IMR-90 (cell line): ENCODE measurements at regions not wholly inside any gene's neighbourhood (a gene's known extent, or its start where the extent isn't known, plus 50 kb on each side); places are given as distances from the start of the nearest gene placed in this dataset.

Experiments used
- ATAC-seq: fragments of 200-7000 bp; cut with Tn5 transposase; 2 replicates; pipeline ENCODE4 v1.9.1; 2020; ENCODE audit warnings: low read depth, mild to moderate bottlenecking, moderate library complexity
- BruUV-seq: library from RNA; stranded (reverse); fragments of 400-500 nt; replicated peaks from 2 replicates; lab custom pipeline; 2021; lab: Mats Ljungman, UMichigan
- CTCF ChIA-PET: fragments of 300-600 bp; formaldehyde crosslinking; extraction: SDS; loops from one replicate; lab custom pipeline; 2021; ENCODE audit warnings: antibody characterized with exemption; lab: Yijun Ruan, JAX
- POLR2A ChIA-PET: fragments of 300-600 bp; sonication (Branson Sonifier 250); formaldehyde crosslinking; loops from one replicate; lab custom pipeline; 2022; ENCODE audit warnings: antibody characterized with exemption; ENCODE audit not compliant: unreplicated experiment; lab: Charles Lee
- DNase-seq: peaks from one replicate; pipeline ENCODE4 v3.0.0; 2013
- H2AFZ ChIP-seq: replicated peaks from 2 replicates; pipeline ENCODE3; 2013; ENCODE audit warnings: low read length, mild to moderate bottlenecking; ENCODE audit not compliant: poor library complexity
- H2AK5ac ChIP-seq: 2 replicates; pipeline ENCODE4 v1.6.1; 2013; ENCODE audit warnings: low read depth, low read length, inconsistent platforms
- H2AK9ac ChIP-seq: replicated peaks from 2 replicates; pipeline ENCODE3; 2013; ENCODE audit warnings: mild to moderate bottlenecking, low read depth, low read length, moderate library complexity; ENCODE audit not compliant: poor library complexity
- H2BK120ac ChIP-seq: 2 replicates; pipeline ENCODE4 v1.6.1; 2013; ENCODE audit warnings: low read depth, low read length, inconsistent platforms
- H2BK15ac ChIP-seq: 3 replicates; pipeline ENCODE4 v1.6.1; 2013; ENCODE audit warnings: low read depth, low read length, inconsistent platforms
- H2BK20ac ChIP-seq: 2 replicates; pipeline ENCODE4 v1.6.1; 2013; ENCODE audit warnings: low read depth, mild to moderate bottlenecking, inconsistent platforms, low read length, moderate library complexity
- H2BK5ac ChIP-seq: 2 replicates; pipeline ENCODE4 v1.6.1; 2013; ENCODE audit warnings: mild to moderate bottlenecking, low read depth, low read length, inconsistent platforms; ENCODE audit not compliant: poor library complexity, severe bottlenecking
- H3K14ac ChIP-seq: replicated peaks from 2 replicates; pipeline ENCODE4 v1.6.1; 2013; ENCODE audit warnings: low read depth, low read length, inconsistent platforms
- H3K18ac ChIP-seq: 2 replicates; pipeline ENCODE4 v1.6.1; 2013; ENCODE audit warnings: low read depth, low read length, control low read depth
- H3K23ac ChIP-seq: 2 replicates; pipeline ENCODE4 v1.6.1; 2013; ENCODE audit warnings: low read depth, low read length, inconsistent platforms
- H3K27ac ChIP-seq: 2 replicates; pipeline ENCODE4 v1.5.1; 2013; ENCODE audit warnings: mild to moderate bottlenecking, control low read depth, low read length; ENCODE audit not compliant: insufficient read depth
- H3K27me3 ChIP-seq: 2 replicates; pipeline ENCODE4 v1.6.1; 2013; ENCODE audit warnings: low read length; ENCODE audit not compliant: control insufficient read depth, insufficient read depth
- H3K36me3 ChIP-seq: 2 replicates; pipeline ENCODE4 v1.6.1; 2013; ENCODE audit warnings: low read length, mixed read lengths; ENCODE audit not compliant: control insufficient read depth, insufficient read depth
- H3K4ac ChIP-seq: 2 replicates; pipeline ENCODE4 v1.6.1; 2013; ENCODE audit warnings: low read depth, low read length, inconsistent platforms
- H3K4me1 ChIP-seq: 2 replicates; pipeline ENCODE4 v1.6.1; 2013; ENCODE audit warnings: low read length, mixed read lengths; ENCODE audit not compliant: control insufficient read depth, insufficient read depth
- H3K4me2 ChIP-seq: 2 replicates; pipeline ENCODE4 v1.6.1; 2013; ENCODE audit warnings: low read depth, mild to moderate bottlenecking, control low read depth, low read length, moderate library complexity
- H3K4me3 ChIP-seq: 2 replicates; pipeline ENCODE4 v1.5.1; 2013; ENCODE audit warnings: low read depth, mild to moderate bottlenecking, control low read depth, low read length, moderate library complexity; ENCODE audit not compliant: insufficient read depth
- H3K56ac ChIP-seq: 2 replicates; pipeline ENCODE4 v1.6.1; 2013; ENCODE audit warnings: low read length, inconsistent platforms; ENCODE audit not compliant: insufficient read depth; ENCODE audit errors: extremely low read depth
- H3K79me1 ChIP-seq, 2 experiments: 2 replicates each; pipeline ENCODE4 v1.6.1; 2013; ENCODE audit warnings: low read length in 2 of 2, inconsistent platforms in 1 of 2, low read depth in 1 of 2
- H3K9ac ChIP-seq: 2 replicates; pipeline ENCODE4 v1.6.1; 2013; ENCODE audit warnings: low read depth, low read length, control low read depth
- H3K9me1 ChIP-seq: 2 replicates; pipeline ENCODE4 v1.6.1; 2013; ENCODE audit warnings: low read length, inconsistent platforms; ENCODE audit not compliant: insufficient read depth
- H3K9me3 ChIP-seq: 2 replicates; pipeline ENCODE4 v1.6.1; 2013; ENCODE audit warnings: low read length; ENCODE audit not compliant: control insufficient read depth, insufficient read depth
- H4K20me1 ChIP-seq: 2 replicates; pipeline ENCODE4 v1.6.1; 2013; ENCODE audit warnings: low read length, inconsistent platforms; ENCODE audit not compliant: insufficient read depth
- H4K5ac ChIP-seq: 2 replicates; pipeline ENCODE4 v1.6.1; 2013; ENCODE audit warnings: mild to moderate bottlenecking, low read depth, low read length, control low read depth
- H4K8ac ChIP-seq, 2 experiments: 2 replicates each; pipeline ENCODE4 v1.6.1; 2013; ENCODE audit warnings: low read depth in 2 of 2, low read length in 2 of 2, control low read depth in 1 of 2, inconsistent platforms in 1 of 2
- H4K91ac ChIP-seq: 2 replicates; pipeline ENCODE4 v1.6.1; 2013; ENCODE audit warnings: low read depth, low read length, inconsistent platforms; ENCODE audit not compliant: insufficient read depth
- BHLHE40 ChIP-seq: fragments of 150-350 bp; IDR thresholded peaks from 2 replicates; pipeline ENCODE4 v1.6.1; 2016; ENCODE audit warnings: mild to moderate bottlenecking, low read depth, low read length
- CEBPB ChIP-seq: IDR thresholded peaks from 2 replicates; pipeline ENCODE4 v1.6.1; 2012; ENCODE audit warnings: low read depth, low read length, improper control_type of control experiment
- CHD1 ChIP-seq: IDR thresholded peaks from 2 replicates; pipeline ENCODE4 v1.6.1; 2012; ENCODE audit warnings: low read depth, low read length, improper control_type of control experiment
- FOS ChIP-seq: fragments of 150-350 bp; IDR thresholded peaks from 2 replicates; pipeline ENCODE4 v1.6.1; 2016; ENCODE audit warnings: low read depth, low read length
- MAFK ChIP-seq: IDR thresholded peaks from 2 replicates; pipeline ENCODE4 v1.6.1; 2012; ENCODE audit warnings: low read depth, low read length, improper control_type of control experiment
- MAZ ChIP-seq: IDR thresholded peaks from 2 replicates; pipeline ENCODE4 v1.6.1; 2012; ENCODE audit warnings: low read depth, mild to moderate bottlenecking, low read length, improper control_type of control experiment, moderate library complexity, borderline replicate concordance
- MXI1 ChIP-seq: IDR thresholded peaks from 2 replicates; pipeline ENCODE4 v1.6.1; 2012; ENCODE audit warnings: low read depth, mild to moderate bottlenecking, low read length, moderate library complexity, borderline replicate concordance
- NFE2L2 ChIP-seq: fragments of 150-350 bp; IDR thresholded peaks from 2 replicates; pipeline ENCODE4 v1.6.1; 2016; ENCODE audit warnings: low read depth, mild to moderate bottlenecking, low read length
- POLR2A ChIP-seq: IDR thresholded peaks from 2 replicates; pipeline ENCODE4 v1.6.1; 2012; ENCODE audit warnings: mild to moderate bottlenecking, low read depth, low read length
- RAD21 ChIP-seq: IDR thresholded peaks from 2 replicates; pipeline ENCODE4 v1.6.1; 2012; ENCODE audit warnings: low read length, improper control_type of control experiment
- RCOR1 ChIP-seq: IDR thresholded peaks from 2 replicates; pipeline ENCODE4 v1.6.1; 2012; ENCODE audit warnings: mild to moderate bottlenecking, low read length, improper control_type of control experiment; ENCODE audit not compliant: insufficient replicate concordance
- RFX5 ChIP-seq: IDR thresholded peaks from 2 replicates; pipeline ENCODE4 v1.8.0; 2012; ENCODE audit warnings: low read depth, mild to moderate bottlenecking, low read length, moderate library complexity
- SMC3 ChIP-seq: fragments of 150-350 bp; IDR thresholded peaks from 2 replicates; pipeline ENCODE4 v1.6.1; 2016; ENCODE audit warnings: low read depth, mild to moderate bottlenecking, antibody characterized with exemption, low read length, moderate library complexity
- WGBS, 2 experiments: methylation state at CpG; one replicate each; pipeline versions ENCODE4 v1.1.5 to v1.1.7; 2013; ENCODE audit warnings: missing lambda C conversion rate in 2 of 2; ENCODE audit not compliant: insufficient read length in 1 of 2; ENCODE audit errors: extremely low coverage in 2 of 2; 5-methylcytosine and 5-hydroxymethylcytosine counted together
- dilution Hi-C: fragments of 300-500 bp; cut with HindIII; formaldehyde crosslinking; loops from one replicate; pipeline ENCODE4 v1.14.3; 2018; ENCODE audit warnings: low sequenced_read_pairs; ENCODE audit not compliant: unreplicated experiment
- in situ Hi-C: fragments of 300-500 bp; cut with MboI; formaldehyde crosslinking; loops from 3 replicates; pipeline ENCODE4 v1.14.3; 2019; ENCODE audit warnings: low sequenced_read_pairs, inconsistent platforms, mixed read lengths
- intact Hi-C: fragments of 100-400 bp; cut with micrococcal nuclease; formaldehyde crosslinking; loops from 2 replicates; pipeline ENCODE4 v1.10.0; 2022
- TF ChIP-seq, protein P1 (sequence below): fragments of 150-350 bp; IDR thresholded peaks from 2 replicates; pipeline ENCODE4 v1.6.1; 2017; ENCODE audit warnings: mild to moderate bottlenecking, antibody characterized with exemption, low read length, low read depth
- TF ChIP-seq, protein P2 (sequence below): conservative IDR thresholded peaks from 2 replicates; pipeline ENCODE4 v1.5.1; 2012; ENCODE audit warnings: mild to moderate bottlenecking, low read depth, low read length, improper control_type of control experiment
- TF ChIP-seq, protein P3 (sequence below): fragments of 150-350 bp; IDR thresholded peaks from 2 replicates; pipeline ENCODE4 v1.6.1; 2016; ENCODE audit warnings: low read depth, mild to moderate bottlenecking, low read length, moderate library complexity, borderline replicate concordance

DNA sequence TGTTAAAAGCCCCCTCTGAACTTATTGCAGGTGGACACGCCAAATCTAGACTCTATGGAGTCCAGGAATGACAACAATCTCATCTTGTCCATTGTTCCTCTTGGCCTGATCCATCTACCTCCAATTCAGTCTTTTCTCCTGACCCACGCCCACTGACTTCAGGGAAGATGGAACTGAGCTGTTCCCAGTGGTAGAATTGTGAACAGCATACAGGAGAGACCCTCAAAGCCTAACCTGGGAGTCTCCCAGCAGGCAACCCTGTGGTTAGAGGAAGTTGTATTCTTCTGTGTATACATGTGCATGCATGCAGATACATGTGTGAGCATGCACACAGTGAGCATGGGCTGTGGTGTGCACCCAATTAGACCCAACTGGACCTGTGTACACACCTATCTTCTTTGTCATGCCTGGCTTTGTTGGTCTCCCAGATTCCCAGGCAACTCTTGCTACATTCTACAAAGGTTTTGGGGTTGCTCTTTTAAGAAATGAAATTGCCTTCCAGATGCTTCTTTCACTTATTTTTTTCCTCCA is 286.0 kb downstream of the ZSWIM6 start:
- Histone ChIP-seq H4K20me1 (no peaks in the 10 kb centered on the region), H4K8ac (no peak overlapping the region), H3K27me3 (peaks cover 16% of the 10 kb centered on the region; the same call in 1 of the 2 replicates), H3K9me3 (no peaks in the 10 kb centered on the region), H4K5ac (no peak overlapping the region), H3K4ac (no peak overlapping the region), H2AK5ac (no peak overlapping the region), H3K4me1 (no peaks in the 10 kb centered on the region), H3K9me1 (no peaks in the 10 kb centered on the region), H3K79me1 (no peaks in the 10 kb centered on the region), H3K14ac (no peak overlapping the region), H3K18ac (no peak overlapping the region), H4K91ac (no peak overlapping the region), H2AK9ac (no peak overlapping the region), H3K4me2 (no peak overlapping the region), H3K27ac (no peak overlapping the region), H3K36me3 (no peaks in the 10 kb centered on the region), H3K23ac (no peak overlapping the region), H2BK120ac (no peak overlapping the region), H3K9ac (no peak overlapping the region), H3K4me3 (no peak overlapping the region), H2BK20ac (no peak overlapping the region), H2AFZ (no peak overlapping the region), H3K56ac (no peak overlapping the region), H2BK5ac (no peak overlapping the region), H2BK15ac (no peak overlapping the region)
- no CpG with 5 or more reads among the region's 2 CpGs for WGBS, 2 experiments
- in situ Hi-C loops = no loop called here
- intact Hi-C loops = no loop called here
- DNase-seq = no peak
- TF ChIP-seq RAD21 (no peak), RFX5 (no peak), NFE2L2 (no peak), POLR2A (no peak), CHD1 (no peak), FOS (no peak), BHLHE40 (no peak), RCOR1 (no peak), MAZ (no peak), SMC3 (no peak), MAFK (no peak), CEBPB (no peak), MXI1 (no peak)
- TF ChIP-seq, protein P1, sequence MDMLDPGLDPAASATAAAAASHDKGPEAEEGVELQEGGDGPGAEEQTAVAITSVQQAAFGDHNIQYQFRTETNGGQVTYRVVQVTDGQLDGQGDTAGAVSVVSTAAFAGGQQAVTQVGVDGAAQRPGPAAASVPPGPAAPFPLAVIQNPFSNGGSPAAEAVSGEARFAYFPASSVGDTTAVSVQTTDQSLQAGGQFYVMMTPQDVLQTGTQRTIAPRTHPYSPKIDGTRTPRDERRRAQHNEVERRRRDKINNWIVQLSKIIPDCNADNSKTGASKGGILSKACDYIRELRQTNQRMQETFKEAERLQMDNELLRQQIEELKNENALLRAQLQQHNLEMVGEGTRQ = no peak
- TF ChIP-seq, protein P2, sequence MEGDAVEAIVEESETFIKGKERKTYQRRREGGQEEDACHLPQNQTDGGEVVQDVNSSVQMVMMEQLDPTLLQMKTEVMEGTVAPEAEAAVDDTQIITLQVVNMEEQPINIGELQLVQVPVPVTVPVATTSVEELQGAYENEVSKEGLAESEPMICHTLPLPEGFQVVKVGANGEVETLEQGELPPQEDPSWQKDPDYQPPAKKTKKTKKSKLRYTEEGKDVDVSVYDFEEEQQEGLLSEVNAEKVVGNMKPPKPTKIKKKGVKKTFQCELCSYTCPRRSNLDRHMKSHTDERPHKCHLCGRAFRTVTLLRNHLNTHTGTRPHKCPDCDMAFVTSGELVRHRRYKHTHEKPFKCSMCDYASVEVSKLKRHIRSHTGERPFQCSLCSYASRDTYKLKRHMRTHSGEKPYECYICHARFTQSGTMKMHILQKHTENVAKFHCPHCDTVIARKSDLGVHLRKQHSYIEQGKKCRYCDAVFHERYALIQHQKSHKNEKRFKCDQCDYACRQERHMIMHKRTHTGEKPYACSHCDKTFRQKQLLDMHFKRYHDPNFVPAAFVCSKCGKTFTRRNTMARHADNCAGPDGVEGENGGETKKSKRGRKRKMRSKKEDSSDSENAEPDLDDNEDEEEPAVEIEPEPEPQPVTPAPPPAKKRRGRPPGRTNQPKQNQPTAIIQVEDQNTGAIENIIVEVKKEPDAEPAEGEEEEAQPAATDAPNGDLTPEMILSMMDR = no peak
- TF ChIP-seq, protein P3, sequence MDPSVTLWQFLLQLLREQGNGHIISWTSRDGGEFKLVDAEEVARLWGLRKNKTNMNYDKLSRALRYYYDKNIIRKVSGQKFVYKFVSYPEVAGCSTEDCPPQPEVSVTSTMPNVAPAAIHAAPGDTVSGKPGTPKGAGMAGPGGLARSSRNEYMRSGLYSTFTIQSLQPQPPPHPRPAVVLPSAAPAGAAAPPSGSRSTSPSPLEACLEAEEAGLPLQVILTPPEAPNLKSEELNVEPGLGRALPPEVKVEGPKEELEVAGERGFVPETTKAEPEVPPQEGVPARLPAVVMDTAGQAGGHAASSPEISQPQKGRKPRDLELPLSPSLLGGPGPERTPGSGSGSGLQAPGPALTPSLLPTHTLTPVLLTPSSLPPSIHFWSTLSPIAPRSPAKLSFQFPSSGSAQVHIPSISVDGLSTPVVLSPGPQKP = no peak
- POLR2A ChIA-PET = no interaction called here
- no TSS peak for BruUV-seq
- dilution Hi-C loops = no loop called here
- no peak for ATAC-seq
- CTCF ChIA-PET = no interaction called here
